Neutrophil (primary cell): ENCODE measurements at regions not wholly inside any gene's neighbourhood (a gene's known extent, or its start where the extent isn't known, plus 50 kb on each side); places are given as distances from the start of the nearest gene placed in this dataset.

ENCODE experiments used
- H3K27ac ChIP-seq: fragments of 200-600 bp; sonication (generic); 2 replicates; pipeline ENCODE4 v1.5.1; 2016; ENCODE audit warnings: mild to moderate bottlenecking, moderate library complexity
- H3K27me3 ChIP-seq: fragments of 200-600 bp; sonication (generic); 2 replicates; pipeline ENCODE4 v1.6.0; 2016; ENCODE audit warnings: mild to moderate bottlenecking
- H3K36me3 ChIP-seq: fragments of 200-600 bp; sonication (generic); 2 replicates; pipeline ENCODE4 v1.5.1; 2017
- H3K4me1 ChIP-seq, 2 experiments: fragments of 200-600 bp in 1 of 2; sonication (generic) in 1 of 2; 1 replicate in 1 of 2; 2 replicates in 1 of 2; pipeline versions ENCODE4 v1.5.1 to v1.6.1; 2013 to 2016; ENCODE audit warnings: low read depth in 1 of 2, low read length in 1 of 2, mild to moderate bottlenecking in 1 of 2, moderate library complexity in 1 of 2; ENCODE audit not compliant: control insufficient read depth in 1 of 2, insufficient read depth in 1 of 2
- H3K4me3 ChIP-seq, 2 experiments: fragments of 200-600 bp in 1 of 2; sonication (generic) in 1 of 2; 1 replicate in 1 of 2; 2 replicates in 1 of 2; pipeline ENCODE4 v1.5.1; 2013 to 2016; ENCODE audit warnings: low read depth in 1 of 2, low read length in 1 of 2, mild to moderate bottlenecking in 1 of 2, moderate library complexity in 1 of 2
- H3K9me3 ChIP-seq: fragments of 200-600 bp; sonication (generic); 2 replicates; pipeline ENCODE4 v1.5.1; 2016
- TF ChIP-seq, protein P1 (sequence below): fragments of 200-600 bp; sonication (generic); IDR thresholded peaks from 2 replicates; pipeline ENCODE4 v1.5.1; 2016; ENCODE audit warnings: antibody characterized with exemption

DNA sequence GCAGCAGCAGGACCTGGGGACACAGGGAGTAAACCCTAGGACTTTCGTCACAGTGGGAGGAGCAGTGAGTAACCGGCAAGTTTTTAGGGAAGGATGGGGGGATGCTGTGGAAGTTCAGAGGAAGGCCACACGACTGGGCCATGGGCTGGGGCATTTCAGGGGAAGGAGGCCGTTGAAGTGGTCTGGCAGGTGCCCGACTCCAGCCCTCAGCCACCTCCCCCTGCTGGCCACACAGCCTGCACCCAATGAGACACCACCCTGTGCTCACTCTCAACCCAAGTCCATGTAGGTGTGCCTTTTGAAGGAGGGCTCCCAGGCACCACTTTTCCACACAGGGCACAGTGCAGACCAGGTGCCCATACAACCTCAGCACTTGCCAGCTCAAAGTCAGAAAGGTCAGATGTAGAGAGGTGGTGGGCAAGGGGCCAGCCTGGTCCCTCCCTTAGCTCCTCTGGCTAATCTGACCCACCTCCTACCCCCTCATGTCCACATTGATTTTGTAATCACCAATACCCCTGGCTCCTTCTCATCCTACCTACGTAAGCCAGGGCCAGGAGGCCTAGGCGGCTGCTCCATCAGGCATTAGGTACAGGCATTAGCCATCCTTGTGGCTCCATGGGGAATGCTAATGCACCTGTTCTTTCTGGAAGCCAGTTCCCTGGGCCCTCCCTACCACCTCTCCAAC lies 211.2 kb downstream of the SMAD2 start:
- Histone ChIP-seq H3K9me3 (no peaks in the 10 kb centered on the region), H3K27ac (no peak overlapping the region), H3K27me3 (no peaks in the 10 kb centered on the region), H3K4me3 (no peak overlapping the region), H3K36me3 (no peaks in the 10 kb centered on the region), H3K4me1 (no peaks in the 10 kb centered on the region)
- TF ChIP-seq, protein P1, sequence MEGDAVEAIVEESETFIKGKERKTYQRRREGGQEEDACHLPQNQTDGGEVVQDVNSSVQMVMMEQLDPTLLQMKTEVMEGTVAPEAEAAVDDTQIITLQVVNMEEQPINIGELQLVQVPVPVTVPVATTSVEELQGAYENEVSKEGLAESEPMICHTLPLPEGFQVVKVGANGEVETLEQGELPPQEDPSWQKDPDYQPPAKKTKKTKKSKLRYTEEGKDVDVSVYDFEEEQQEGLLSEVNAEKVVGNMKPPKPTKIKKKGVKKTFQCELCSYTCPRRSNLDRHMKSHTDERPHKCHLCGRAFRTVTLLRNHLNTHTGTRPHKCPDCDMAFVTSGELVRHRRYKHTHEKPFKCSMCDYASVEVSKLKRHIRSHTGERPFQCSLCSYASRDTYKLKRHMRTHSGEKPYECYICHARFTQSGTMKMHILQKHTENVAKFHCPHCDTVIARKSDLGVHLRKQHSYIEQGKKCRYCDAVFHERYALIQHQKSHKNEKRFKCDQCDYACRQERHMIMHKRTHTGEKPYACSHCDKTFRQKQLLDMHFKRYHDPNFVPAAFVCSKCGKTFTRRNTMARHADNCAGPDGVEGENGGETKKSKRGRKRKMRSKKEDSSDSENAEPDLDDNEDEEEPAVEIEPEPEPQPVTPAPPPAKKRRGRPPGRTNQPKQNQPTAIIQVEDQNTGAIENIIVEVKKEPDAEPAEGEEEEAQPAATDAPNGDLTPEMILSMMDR: no peak

DNA sequence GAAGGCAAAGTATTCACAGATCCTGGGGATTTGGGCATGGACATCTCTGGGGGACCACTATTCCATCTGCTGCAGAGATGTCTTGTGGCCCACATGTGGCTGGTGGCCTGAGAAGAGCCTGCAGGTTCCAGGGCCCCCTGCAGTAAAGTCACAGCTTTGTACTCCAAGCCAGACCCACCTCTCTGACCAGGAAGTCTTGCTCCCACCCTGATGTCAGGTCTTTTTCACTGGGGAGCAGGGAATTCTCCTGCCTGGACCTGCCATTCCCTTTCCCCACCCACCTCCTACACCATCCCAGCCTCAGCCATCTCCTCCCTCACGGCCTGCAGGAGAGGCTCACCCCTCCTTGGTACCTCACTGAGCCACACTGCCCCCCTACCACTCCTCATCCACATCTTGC lies 211.8 kb downstream of the SMAD2 start:
- no peak overlapping the region for H3K4me3 ChIP-seq
- no peak overlapping the region for H3K27ac ChIP-seq
- TF ChIP-seq, protein P1: no peak
- H3K27me3 ChIP-seq: no peaks in the 10 kb centered on the region
- H3K36me3 ChIP-seq: no peaks in the 10 kb centered on the region
- H3K4me1 ChIP-seq: no peaks in the 10 kb centered on the region
- H3K9me3 ChIP-seq: no peaks in the 10 kb centered on the region

DNA sequence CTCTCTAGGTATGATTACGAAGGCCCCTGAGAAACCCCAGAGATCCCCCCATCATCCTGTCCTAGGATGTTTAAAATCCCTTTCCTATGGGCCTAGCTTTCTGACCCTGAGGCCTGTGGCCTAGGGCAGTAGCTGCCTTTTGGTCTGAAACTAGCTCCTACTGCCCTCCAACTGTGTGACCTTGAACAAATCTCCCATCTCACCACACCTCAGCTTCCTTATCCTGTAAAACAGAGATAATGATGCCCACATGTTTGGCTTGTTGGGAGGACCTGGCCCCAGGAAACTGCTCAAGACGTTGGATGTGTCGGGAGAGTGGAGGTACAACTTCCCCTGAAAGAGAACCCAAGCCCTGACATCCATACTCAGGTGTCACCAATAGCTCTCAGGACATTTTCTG lies 213.2 kb downstream of the SMAD2 start:
- Histone ChIP-seq H3K27me3 (no peaks in the 10 kb centered on the region), H3K27ac (no peak overlapping the region), H3K36me3 (no peaks in the 10 kb centered on the region), H3K4me1 (no peaks in the 10 kb centered on the region), H3K9me3 (no peaks in the 10 kb centered on the region), H3K4me3 (no peak overlapping the region)
- TF ChIP-seq, protein P1: no peak

DNA sequence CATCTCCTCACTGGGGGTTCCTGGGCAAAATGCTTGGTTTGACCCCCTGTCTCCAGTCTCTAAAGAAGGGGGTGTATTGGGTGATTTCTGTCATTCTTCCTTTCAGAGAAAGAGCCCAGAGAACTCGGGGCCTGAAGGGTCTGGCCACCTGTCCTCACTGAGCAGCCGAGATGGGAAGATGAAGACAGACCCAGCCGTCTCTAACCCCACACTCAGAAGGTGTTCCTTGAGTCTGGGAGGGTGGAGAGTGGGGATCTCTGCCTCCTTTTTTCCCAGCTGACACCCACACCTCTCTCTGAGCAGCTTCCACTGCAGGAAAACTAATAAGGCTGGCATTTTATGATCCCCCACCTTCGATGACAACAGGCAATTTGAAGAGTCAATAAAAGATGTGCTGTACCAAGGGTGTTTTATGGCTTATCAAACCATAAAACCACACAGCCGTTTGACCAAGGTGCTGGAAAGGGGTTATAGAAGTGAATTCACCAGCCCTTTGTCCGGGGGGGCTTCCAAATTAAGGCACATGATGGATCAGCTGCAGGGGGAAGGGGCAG lies 213.8 kb downstream of the SMAD2 start:
- Histone ChIP-seq H3K4me3 (no peak overlapping the region), H3K4me1 (no peaks in the 10 kb centered on the region), H3K36me3 (no peaks in the 10 kb centered on the region), H3K27me3 (no peaks in the 10 kb centered on the region), H3K9me3 (no peaks in the 10 kb centered on the region), H3K27ac (no peak overlapping the region)
- TF ChIP-seq, protein P1: no peak

DNA sequence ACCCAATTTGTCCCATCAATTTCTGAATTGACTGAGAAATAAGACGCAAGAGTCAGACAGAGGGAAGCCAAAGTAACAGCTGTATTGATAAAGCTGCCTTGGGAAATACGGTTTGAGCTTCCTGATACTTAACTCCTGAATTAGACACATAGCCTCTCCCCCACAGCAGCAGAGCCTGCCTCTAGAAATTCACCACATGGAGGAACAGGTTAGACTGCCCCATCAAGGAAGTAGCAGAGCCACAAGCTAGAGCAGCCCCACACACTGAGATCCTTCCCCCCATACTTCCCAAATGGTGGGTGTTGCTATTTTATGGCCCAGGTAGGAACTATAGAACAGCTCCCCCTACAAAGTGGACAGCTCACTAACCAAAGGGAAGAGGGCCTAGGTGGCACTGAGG lies 220.0 kb downstream of the SMAD2 start:
- no peak overlapping the region for H3K4me3 ChIP-seq
- H3K27ac ChIP-seq: no peak overlapping the region
- TF ChIP-seq, protein P1: no peak
- no peaks in the 10 kb centered on the region for H3K9me3 ChIP-seq
- H3K27me3 ChIP-seq: no peaks in the 10 kb centered on the region
- H3K36me3 ChIP-seq: no peaks in the 10 kb centered on the region
- no peaks in the 10 kb centered on the region for H3K4me1 ChIP-seq
